ENCODE measurements at regions not wholly inside any gene's neighbourhood (a gene's known extent, or its start where the extent isn't known, plus 50 kb on each side); places are given as distances from the start of the nearest gene placed in this dataset.

- no peak for TF ChIP-seq POLR2A (IDR thresholded peaks at IDR 0.05; ENCODE audit: low read length)
- TF ChIP-seq GATA1 (IDR thresholded peaks at IDR 0.05; ENCODE audit: low read depth, low read length): no peak
Measured at GRCh38 chr12:114604606-114605005, 79.4 kb downstream of the TBX3 start.

All from erythroblast (primary cell).